ENCODE measurements at regions not wholly inside any gene's neighbourhood (a gene's known extent, or its start where the extent isn't known, plus 50 kb on each side); places are given as distances from the start of the nearest gene placed in this dataset.

- Histone ChIP-seq H3K79me2 (ENCODE audit: control insufficient read depth, insufficient read depth, low read length) (no peaks in the 10 kb centered on the region), H3K36me3 (ENCODE audit: control insufficient read depth, insufficient read depth, low read length) (no peaks in the 10 kb centered on the region), H3K9ac (ENCODE audit: insufficient read depth, low read length) (no peak overlapping the region), H4K20me1 (ENCODE audit: control insufficient read depth, extremely low read depth, insufficient read depth, low read length) (no peaks in the 10 kb centered on the region), H3K27me3 (ENCODE audit: control insufficient read depth, insufficient read depth, low read length) (peaks cover 2% of the 10 kb centered on the region), H3K4me3 (replicated peaks in 1 of 4; ENCODE audit: control extremely low read depth in 1 of 4, insufficient read depth in 1 of 4, low read depth in 3 of 4, low read length in 4 of 4) (no peak overlapping the region), H3K27ac (ENCODE audit: insufficient read depth, low read length) (no peak overlapping the region), H3K9me3 (ENCODE audit: control insufficient read depth, insufficient read depth, low read depth, low read length) (no peaks in the 10 kb centered on the region), H2AFZ (ENCODE audit: low read length) (no peak overlapping the region), H3K4me2 (ENCODE audit: extremely low read depth, insufficient read depth, low read length) (no peak overlapping the region), H3K4me1 (ENCODE audit: control insufficient read depth, extremely low read depth, insufficient read depth, low read length) (no peaks in the 10 kb centered on the region)
- DNase-seq (ENCODE audit: low read depth in 2 of 2): no peak
- no peak for TF ChIP-seq CTCF (conservative IDR thresholded peaks at IDR 0.05 in 1 of 2, IDR thresholded peaks at IDR 0.05 in 1 of 2; ENCODE audit: low read depth in 1 of 2, low read length in 2 of 2)
- no peak for TF ChIP-seq EZH2 (IDR thresholded peaks at IDR 0.05; ENCODE audit: low read length, missing control alignments)
Measured at GRCh38 chr13:77476456-77476855, 59.0 kb upstream of the SCEL start.

GRCh38 chr13:77475345-77476084, 60.0 kb upstream of the SCEL start:
- Histone ChIP-seq H2AFZ (ENCODE audit: low read length) (no peak overlapping the region), H4K20me1 (ENCODE audit: control insufficient read depth, extremely low read depth, insufficient read depth, low read length) (no peaks in the 10 kb centered on the region), H3K27ac (ENCODE audit: insufficient read depth, low read length) (no peak overlapping the region), H3K4me3 (replicated peaks in 1 of 4; ENCODE audit: control extremely low read depth in 1 of 4, insufficient read depth in 1 of 4, low read depth in 3 of 4, low read length in 4 of 4) (no peak overlapping the region), H3K27me3 (ENCODE audit: control insufficient read depth, insufficient read depth, low read length) (peaks cover 2% of the 10 kb centered on the region), H3K4me2 (ENCODE audit: extremely low read depth, insufficient read depth, low read length) (no peak overlapping the region), H3K36me3 (ENCODE audit: control insufficient read depth, insufficient read depth, low read length) (no peaks in the 10 kb centered on the region), H3K79me2 (ENCODE audit: control insufficient read depth, insufficient read depth, low read length) (no peaks in the 10 kb centered on the region), H3K9ac (ENCODE audit: insufficient read depth, low read length) (no peak overlapping the region), H3K9me3 (ENCODE audit: control insufficient read depth, insufficient read depth, low read depth, low read length) (no peaks in the 10 kb centered on the region), H3K4me1 (ENCODE audit: control insufficient read depth, extremely low read depth, insufficient read depth, low read length) (no peaks in the 10 kb centered on the region)
- DNase-seq (ENCODE audit: low read depth in 2 of 2): no peak
- TF ChIP-seq CTCF (conservative IDR thresholded peaks at IDR 0.05 in 1 of 2, IDR thresholded peaks at IDR 0.05 in 1 of 2; ENCODE audit: low read depth in 1 of 2, low read length in 2 of 2) (no peak), EZH2 (IDR thresholded peaks at IDR 0.05; ENCODE audit: low read length, missing control alignments) (no peak)

- no peak for DNase-seq (ENCODE audit: low read depth in 2 of 2)
- Histone ChIP-seq H3K4me2 (ENCODE audit: extremely low read depth, insufficient read depth, low read length) (no peak overlapping the region), H2AFZ (ENCODE audit: low read length) (no peak overlapping the region), H3K27me3 (ENCODE audit: control insufficient read depth, insufficient read depth, low read length) (no peaks in the 10 kb centered on the region), H4K20me1 (ENCODE audit: control insufficient read depth, extremely low read depth, insufficient read depth, low read length) (no peaks in the 10 kb centered on the region), H3K36me3 (ENCODE audit: control insufficient read depth, insufficient read depth, low read length) (no peaks in the 10 kb centered on the region), H3K9me3 (ENCODE audit: control insufficient read depth, insufficient read depth, low read depth, low read length) (no peaks in the 10 kb centered on the region), H3K9ac (ENCODE audit: insufficient read depth, low read length) (no peak overlapping the region), H3K4me1 (ENCODE audit: control insufficient read depth, extremely low read depth, insufficient read depth, low read length) (no peaks in the 10 kb centered on the region), H3K4me3 (replicated peaks in 1 of 4; ENCODE audit: control extremely low read depth in 1 of 4, insufficient read depth in 1 of 4, low read depth in 3 of 4, low read length in 4 of 4) (no peak overlapping the region), H3K27ac (ENCODE audit: insufficient read depth, low read length) (no peak overlapping the region), H3K79me2 (ENCODE audit: control insufficient read depth, insufficient read depth, low read length) (no peaks in the 10 kb centered on the region)
- TF ChIP-seq CTCF (conservative IDR thresholded peaks at IDR 0.05 in 1 of 2, IDR thresholded peaks at IDR 0.05 in 1 of 2; ENCODE audit: low read depth in 1 of 2, low read length in 2 of 2) (no peak), EZH2 (IDR thresholded peaks at IDR 0.05; ENCODE audit: low read length, missing control alignments) (no peak)
Measured at GRCh38 chr13:77470986-77471385, 64.5 kb upstream of the SCEL start.
